ENCODE measurements at regions not wholly inside any gene's neighbourhood (a gene's known extent, or its start where the extent isn't known, plus 50 kb on each side); places are given as distances from the start of the nearest gene placed in this dataset.
"Not testable (repeated sequence)": the region's sequence is repeated elsewhere in the genome, so short reads cannot be mapped to it uniquely, and the experiment has no call there.

DNA sequence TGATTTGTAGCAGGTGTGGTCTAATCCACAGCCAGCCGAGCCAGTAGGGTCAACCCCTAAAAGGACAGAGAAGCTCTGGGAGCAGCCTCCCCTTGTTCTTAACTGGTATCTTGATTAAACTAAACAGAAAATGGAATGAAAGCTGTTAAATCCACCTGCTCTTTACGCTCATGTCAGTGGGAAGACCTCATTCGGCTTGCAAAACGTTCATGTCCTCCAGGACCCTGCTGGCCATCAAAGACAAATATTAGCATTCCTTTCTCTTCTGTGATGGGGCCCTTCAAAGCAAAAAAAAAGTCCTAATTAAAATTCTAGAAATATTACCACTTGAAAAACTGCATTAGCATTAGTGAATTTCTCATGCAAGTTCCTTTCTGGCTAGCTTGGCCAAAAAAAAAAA is 355.0 kb downstream of the ANAPC1 start:
- not testable (repeated sequence) for TF ChIP-seq CTCF (conservative IDR thresholded peaks at IDR 0.05; ENCODE audit: low read depth, low read length); POLR2A (IDR thresholded peaks at IDR 0.05; ENCODE audit: low read depth, low read length); FOS (IDR thresholded peaks at IDR 0.05; ENCODE audit: low read depth, low read length)
